H1 (cell line): ENCODE measurements at regions not wholly inside any gene's neighbourhood (a gene's known extent, or its start where the extent isn't known, plus 50 kb on each side); places are given as distances from the start of the nearest gene placed in this dataset.

Experiments
- RNF2 ChIP-seq: fragments of 200-900, 300-1000 bp; sonication (generic); IDR thresholded peaks from 2 replicates; pipeline ENCODE4 v1.7.1; 2016; ENCODE audit warnings: borderline replicate concordance, low read depth, mild to moderate bottlenecking, antibody characterized with exemption, low read length; ENCODE audit not compliant: poor library complexity, severe bottlenecking; ENCODE audit errors: missing control alignments
- SP4 ChIP-seq: IDR thresholded peaks from 2 replicates; pipeline ENCODE4 v1.6.1; 2012; ENCODE audit warnings: low read length, inconsistent platforms
- TBP ChIP-seq: IDR thresholded peaks from 2 replicates; pipeline ENCODE4 v1.6.1; 2011; ENCODE audit warnings: low read depth, low read length, improper control_type of control experiment
- TF ChIP-seq, protein P1 (sequence below): fragments of 300-600 bp; sonication (generic); IDR thresholded peaks from 2 replicates; pipeline ENCODE4 v1.7.1; 2012; ENCODE audit warnings: low read length, moderate library complexity, mild to moderate bottlenecking, inconsistent platforms; ENCODE audit not compliant: insufficient replicate concordance

DNA sequence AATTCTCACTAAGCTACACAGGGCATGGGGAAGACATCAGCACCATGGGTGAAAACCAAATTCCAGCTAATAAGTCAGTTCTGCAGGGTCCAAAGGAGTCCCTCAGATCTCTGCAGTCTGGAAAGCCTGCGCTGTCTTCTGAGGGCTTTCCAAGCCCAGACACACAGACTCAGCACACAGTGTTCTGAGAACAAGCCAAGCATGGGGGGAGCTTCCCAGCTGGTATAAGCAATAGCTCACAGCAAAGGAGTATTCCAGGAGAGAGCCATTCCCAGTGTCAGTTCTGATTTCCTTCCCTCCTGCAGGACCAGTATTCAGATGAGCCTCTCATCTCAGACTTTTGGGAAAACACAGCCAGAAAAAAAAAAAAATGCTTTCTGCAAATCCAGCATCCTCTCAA is 370.8 kb downstream of the TNS1 start (continued):
- TF ChIP-seq RNF2 (no peak), SP4 (no peak), TBP (no peak)
- TF ChIP-seq, protein P1, sequence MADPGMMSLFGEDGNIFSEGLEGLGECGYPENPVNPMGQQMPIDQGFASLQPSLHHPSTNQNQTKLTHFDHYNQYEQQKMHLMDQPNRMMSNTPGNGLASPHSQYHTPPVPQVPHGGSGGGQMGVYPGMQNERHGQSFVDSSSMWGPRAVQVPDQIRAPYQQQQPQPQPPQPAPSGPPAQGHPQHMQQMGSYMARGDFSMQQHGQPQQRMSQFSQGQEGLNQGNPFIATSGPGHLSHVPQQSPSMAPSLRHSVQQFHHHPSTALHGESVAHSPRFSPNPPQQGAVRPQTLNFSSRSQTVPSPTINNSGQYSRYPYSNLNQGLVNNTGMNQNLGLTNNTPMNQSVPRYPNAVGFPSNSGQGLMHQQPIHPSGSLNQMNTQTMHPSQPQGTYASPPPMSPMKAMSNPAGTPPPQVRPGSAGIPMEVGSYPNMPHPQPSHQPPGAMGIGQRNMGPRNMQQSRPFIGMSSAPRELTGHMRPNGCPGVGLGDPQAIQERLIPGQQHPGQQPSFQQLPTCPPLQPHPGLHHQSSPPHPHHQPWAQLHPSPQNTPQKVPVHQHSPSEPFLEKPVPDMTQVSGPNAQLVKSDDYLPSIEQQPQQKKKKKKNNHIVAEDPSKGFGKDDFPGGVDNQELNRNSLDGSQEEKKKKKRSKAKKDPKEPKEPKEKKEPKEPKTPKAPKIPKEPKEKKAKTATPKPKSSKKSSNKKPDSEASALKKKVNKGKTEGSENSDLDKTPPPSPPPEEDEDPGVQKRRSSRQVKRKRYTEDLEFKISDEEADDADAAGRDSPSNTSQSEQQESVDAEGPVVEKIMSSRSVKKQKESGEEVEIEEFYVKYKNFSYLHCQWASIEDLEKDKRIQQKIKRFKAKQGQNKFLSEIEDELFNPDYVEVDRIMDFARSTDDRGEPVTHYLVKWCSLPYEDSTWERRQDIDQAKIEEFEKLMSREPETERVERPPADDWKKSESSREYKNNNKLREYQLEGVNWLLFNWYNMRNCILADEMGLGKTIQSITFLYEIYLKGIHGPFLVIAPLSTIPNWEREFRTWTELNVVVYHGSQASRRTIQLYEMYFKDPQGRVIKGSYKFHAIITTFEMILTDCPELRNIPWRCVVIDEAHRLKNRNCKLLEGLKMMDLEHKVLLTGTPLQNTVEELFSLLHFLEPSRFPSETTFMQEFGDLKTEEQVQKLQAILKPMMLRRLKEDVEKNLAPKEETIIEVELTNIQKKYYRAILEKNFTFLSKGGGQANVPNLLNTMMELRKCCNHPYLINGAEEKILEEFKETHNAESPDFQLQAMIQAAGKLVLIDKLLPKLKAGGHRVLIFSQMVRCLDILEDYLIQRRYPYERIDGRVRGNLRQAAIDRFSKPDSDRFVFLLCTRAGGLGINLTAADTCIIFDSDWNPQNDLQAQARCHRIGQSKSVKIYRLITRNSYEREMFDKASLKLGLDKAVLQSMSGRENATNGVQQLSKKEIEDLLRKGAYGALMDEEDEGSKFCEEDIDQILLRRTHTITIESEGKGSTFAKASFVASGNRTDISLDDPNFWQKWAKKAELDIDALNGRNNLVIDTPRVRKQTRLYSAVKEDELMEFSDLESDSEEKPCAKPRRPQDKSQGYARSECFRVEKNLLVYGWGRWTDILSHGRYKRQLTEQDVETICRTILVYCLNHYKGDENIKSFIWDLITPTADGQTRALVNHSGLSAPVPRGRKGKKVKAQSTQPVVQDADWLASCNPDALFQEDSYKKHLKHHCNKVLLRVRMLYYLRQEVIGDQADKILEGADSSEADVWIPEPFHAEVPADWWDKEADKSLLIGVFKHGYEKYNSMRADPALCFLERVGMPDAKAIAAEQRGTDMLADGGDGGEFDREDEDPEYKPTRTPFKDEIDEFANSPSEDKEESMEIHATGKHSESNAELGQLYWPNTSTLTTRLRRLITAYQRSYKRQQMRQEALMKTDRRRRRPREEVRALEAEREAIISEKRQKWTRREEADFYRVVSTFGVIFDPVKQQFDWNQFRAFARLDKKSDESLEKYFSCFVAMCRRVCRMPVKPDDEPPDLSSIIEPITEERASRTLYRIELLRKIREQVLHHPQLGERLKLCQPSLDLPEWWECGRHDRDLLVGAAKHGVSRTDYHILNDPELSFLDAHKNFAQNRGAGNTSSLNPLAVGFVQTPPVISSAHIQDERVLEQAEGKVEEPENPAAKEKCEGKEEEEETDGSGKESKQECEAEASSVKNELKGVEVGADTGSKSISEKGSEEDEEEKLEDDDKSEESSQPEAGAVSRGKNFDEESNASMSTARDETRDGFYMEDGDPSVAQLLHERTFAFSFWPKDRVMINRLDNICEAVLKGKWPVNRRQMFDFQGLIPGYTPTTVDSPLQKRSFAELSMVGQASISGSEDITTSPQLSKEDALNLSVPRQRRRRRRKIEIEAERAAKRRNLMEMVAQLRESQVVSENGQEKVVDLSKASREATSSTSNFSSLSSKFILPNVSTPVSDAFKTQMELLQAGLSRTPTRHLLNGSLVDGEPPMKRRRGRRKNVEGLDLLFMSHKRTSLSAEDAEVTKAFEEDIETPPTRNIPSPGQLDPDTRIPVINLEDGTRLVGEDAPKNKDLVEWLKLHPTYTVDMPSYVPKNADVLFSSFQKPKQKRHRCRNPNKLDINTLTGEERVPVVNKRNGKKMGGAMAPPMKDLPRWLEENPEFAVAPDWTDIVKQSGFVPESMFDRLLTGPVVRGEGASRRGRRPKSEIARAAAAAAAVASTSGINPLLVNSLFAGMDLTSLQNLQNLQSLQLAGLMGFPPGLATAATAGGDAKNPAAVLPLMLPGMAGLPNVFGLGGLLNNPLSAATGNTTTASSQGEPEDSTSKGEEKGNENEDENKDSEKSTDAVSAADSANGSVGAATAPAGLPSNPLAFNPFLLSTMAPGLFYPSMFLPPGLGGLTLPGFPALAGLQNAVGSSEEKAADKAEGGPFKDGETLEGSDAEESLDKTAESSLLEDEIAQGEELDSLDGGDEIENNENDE = no peak
- TF ChIP-seq, all 59 proteins: peak for 0
